Breast epithelium (tissue), 4 donors: ENCODE measurements at regions not wholly inside any gene's neighbourhood (a gene's known extent, or its start where the extent isn't known, plus 50 kb on each side); places are given as distances from the start of the nearest gene placed in this dataset.

Experiments
- DNase-seq, 2 donors: peaks; one replicate each; pipeline ENCODE4 v3.0.0-alpha.2; 2019; ENCODE audit warnings: low spot score in 2 of 2
- H3K27ac ChIP-seq, 2 donors: fragments of 200-600 bp; sonication (generic) in 1 of 2; one replicate each; pipeline ENCODE4 v1.5.1; 2016 to 2019; ENCODE audit warnings: mild to moderate bottlenecking in 1 of 2
- H3K27me3 ChIP-seq, 2 donors: fragments of 200-600 bp; sonication (generic) in 1 of 2; one replicate each; pipeline versions ENCODE4 v1.5.1 to v1.6.0; 2017 to 2019; ENCODE audit warnings: control low read depth in 1 of 2, mild to moderate bottlenecking in 1 of 2
- H3K36me3 ChIP-seq: fragments of 200-600 bp; one replicate; pipeline ENCODE4 v1.5.1; 2019
- H3K4me1 ChIP-seq, 2 donors: fragments of 200-600 bp; sonication (generic); one replicate each; pipeline ENCODE4 v1.5.1; 2016 to 2019; ENCODE audit warnings: control low read depth in 1 of 2
- H3K4me3 ChIP-seq, 3 donors: fragments of 200-600 bp; sonication (generic); 1 replicate in 2 of 3; 2 replicates in 1 of 3; pipeline ENCODE4 v1.5.1; 2016 to 2019; ENCODE audit warnings: mild to moderate bottlenecking in 3 of 3, moderate library complexity in 2 of 3
- H3K9me3 ChIP-seq, 2 donors: fragments of 200-600 bp; sonication (generic) in 1 of 2; one replicate each; pipeline ENCODE4 v1.5.1; 2016 to 2019; ENCODE audit warnings: control low read depth in 1 of 2
- POLR2A ChIP-seq: fragments of 450-650 bp; IDR thresholded peaks from one replicate; pipeline ENCODE4 v1.6.1; 2016; ENCODE audit warnings: antibody characterized with exemption, mild to moderate bottlenecking, moderate library complexity
- POLR2AphosphoS5 ChIP-seq, 3 donors: sonication (generic); formaldehyde crosslinking; IDR thresholded peaks; one replicate each; pipeline ENCODE4 v1.6.1; 2017; ENCODE audit warnings: antibody characterized with exemption in 3 of 3
- intact Hi-C: fragments of 100-400 bp; cut with DNase I; formaldehyde crosslinking; loops from one replicate; pipeline ENCODE4 v1.15.1; 2023; ENCODE audit warnings: low total_unique reads
- TF ChIP-seq, protein P1 (sequence below), 3 donors: fragments of 450-650 bp; IDR thresholded peaks; one replicate each; pipeline ENCODE4 v1.5.1; 2016 to 2017; ENCODE audit warnings: antibody characterized with exemption in 3 of 3, mild to moderate bottlenecking in 3 of 3, moderate library complexity in 3 of 3

DNA sequence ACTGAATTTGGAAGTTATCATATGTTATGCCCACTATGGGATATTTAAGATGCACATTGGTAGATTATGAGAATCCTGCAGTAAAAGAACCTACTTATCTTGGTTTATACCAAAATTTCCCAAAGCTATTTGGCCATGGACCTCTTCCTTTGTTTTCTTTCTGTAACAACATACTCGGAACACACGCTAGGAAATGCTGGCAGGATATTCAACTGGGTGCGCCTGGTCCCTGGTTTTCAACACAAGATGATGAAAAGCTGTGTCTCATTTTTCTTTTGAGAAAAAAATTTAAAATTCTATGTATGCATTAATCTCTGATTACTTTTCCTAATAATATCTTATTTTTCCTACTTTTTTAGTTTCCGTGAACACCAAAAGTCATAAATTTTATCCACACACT is 128.5 kb upstream of the NRP1 start:
- intact Hi-C loops: no loop called here

GRCh38 chr10:33461295-33461640 is 126.8 kb upstream of the NRP1 start:
- no peaks in the 10 kb centered on the region for H3K27me3 ChIP-seq
- H3K4me1 ChIP-seq: no peaks in the 10 kb centered on the region
- no peak overlapping the region for H3K4me3 ChIP-seq
- no peaks in the 10 kb centered on the region for H3K36me3 ChIP-seq
- no peak for DNase-seq
- TF ChIP-seq POLR2AphosphoS5 (IDR thresholded peaks at IDR 0.05): no peak
- no peak for TF ChIP-seq POLR2A
- TF ChIP-seq, protein P1, sequence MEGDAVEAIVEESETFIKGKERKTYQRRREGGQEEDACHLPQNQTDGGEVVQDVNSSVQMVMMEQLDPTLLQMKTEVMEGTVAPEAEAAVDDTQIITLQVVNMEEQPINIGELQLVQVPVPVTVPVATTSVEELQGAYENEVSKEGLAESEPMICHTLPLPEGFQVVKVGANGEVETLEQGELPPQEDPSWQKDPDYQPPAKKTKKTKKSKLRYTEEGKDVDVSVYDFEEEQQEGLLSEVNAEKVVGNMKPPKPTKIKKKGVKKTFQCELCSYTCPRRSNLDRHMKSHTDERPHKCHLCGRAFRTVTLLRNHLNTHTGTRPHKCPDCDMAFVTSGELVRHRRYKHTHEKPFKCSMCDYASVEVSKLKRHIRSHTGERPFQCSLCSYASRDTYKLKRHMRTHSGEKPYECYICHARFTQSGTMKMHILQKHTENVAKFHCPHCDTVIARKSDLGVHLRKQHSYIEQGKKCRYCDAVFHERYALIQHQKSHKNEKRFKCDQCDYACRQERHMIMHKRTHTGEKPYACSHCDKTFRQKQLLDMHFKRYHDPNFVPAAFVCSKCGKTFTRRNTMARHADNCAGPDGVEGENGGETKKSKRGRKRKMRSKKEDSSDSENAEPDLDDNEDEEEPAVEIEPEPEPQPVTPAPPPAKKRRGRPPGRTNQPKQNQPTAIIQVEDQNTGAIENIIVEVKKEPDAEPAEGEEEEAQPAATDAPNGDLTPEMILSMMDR (IDR thresholded peaks at IDR 0.05): no peak
- no peaks in the 10 kb centered on the region for H3K9me3 ChIP-seq
- intact Hi-C loops: no loop called here
- no peak overlapping the region for H3K27ac ChIP-seq

More for the DNA sequence above, 128.5 kb upstream of the NRP1 start:
- H3K9me3 ChIP-seq: no peaks in the 10 kb centered on the region
- no peaks in the 10 kb centered on the region for H3K27me3 ChIP-seq
- H3K36me3 ChIP-seq: no peaks in the 10 kb centered on the region
- no peak overlapping the region for H3K27ac ChIP-seq
- H3K4me1 ChIP-seq: no peaks in the 10 kb centered on the region
- no peak for DNase-seq
- TF ChIP-seq, protein P1 (IDR thresholded peaks at IDR 0.05): no peak
- no peak for TF ChIP-seq POLR2AphosphoS5 (IDR thresholded peaks at IDR 0.05)
- TF ChIP-seq POLR2A: no peak
- no peak overlapping the region for H3K4me3 ChIP-seq

DNA sequence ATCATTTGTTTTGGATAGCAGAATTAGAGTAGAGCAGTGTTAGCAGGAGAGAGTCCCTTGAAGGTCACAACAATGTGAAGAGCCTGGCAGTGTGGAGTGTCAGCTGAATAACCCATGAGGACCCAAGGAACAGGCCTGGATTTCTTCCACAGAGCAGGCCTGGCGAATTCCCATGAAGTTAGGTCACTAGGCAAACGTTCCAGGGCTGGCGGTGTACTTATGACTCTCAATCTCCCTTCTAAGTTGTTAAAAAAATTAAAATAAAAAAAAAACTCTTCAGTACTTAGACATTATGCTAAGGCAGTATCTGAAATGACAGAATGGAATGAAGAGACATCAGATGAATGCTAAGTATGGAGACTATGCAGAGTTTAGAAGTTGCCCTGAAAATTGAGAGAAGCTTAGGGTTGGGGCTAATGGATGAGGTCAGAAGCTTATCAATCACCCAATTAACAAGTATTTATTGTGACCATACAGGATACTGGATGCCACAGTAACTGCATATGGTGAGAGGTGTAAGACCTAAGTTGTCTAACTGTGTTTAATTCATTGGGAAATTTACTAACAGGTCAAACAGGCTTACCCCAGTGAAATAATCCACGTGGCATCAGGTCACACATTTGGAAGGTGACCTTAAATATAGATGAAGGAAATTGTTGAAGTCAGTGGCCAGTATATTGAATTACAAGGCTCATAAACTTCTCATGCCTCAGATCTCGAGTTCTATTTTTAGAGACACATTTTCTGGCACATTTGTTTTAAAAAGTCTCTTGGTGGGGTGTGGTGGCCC is 126.2 kb upstream of the NRP1 start:
- Histone ChIP-seq H3K4me1 (no peaks in the 10 kb centered on the region), H3K27me3 (no peaks in the 10 kb centered on the region), H3K36me3 (no peaks in the 10 kb centered on the region), H3K4me3 (no peak overlapping the region), H3K9me3 (no peaks in the 10 kb centered on the region), H3K27ac (peak overlapping the region; percentile 13 to 38)
- no peak for TF ChIP-seq POLR2AphosphoS5 (IDR thresholded peaks at IDR 0.05)
- TF ChIP-seq, protein P1 (IDR thresholded peaks at IDR 0.05): no peak
- TF ChIP-seq POLR2A: no peak
- intact Hi-C loops: no loop called here
- no peak for DNase-seq

DNA sequence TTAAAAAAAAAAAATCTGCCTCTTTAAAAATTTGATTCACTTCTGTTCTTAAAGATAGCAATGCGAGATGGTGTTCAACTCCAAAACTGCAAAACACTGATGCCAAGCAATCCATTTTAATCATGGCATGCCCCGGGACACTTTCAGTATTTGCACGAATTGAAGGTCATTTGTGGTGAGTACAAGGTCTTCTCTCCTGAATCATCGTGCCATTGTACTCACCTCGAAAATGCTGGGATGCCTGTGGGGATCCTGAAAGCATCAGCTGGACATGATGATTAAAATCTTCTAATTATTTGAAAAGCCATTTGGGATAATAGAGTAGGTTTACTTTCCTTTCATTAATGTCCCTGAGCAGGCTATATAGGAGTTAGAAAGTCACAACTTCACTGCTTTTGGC is 125.1 kb upstream of the NRP1 start:
- TF ChIP-seq, protein P1 (IDR thresholded peaks at IDR 0.05): no peak
- TF ChIP-seq POLR2AphosphoS5 (IDR thresholded peaks at IDR 0.05) (no peak), POLR2A (no peak)
- peak in 1 of 2 donors; percentile 35 for DNase-seq
- no peaks in the 10 kb centered on the region for H3K27me3 ChIP-seq
- intact Hi-C loops: no loop called here
- no peak overlapping the region for H3K4me3 ChIP-seq
- H3K36me3 ChIP-seq: no peaks in the 10 kb centered on the region
- no peaks in the 10 kb centered on the region for H3K9me3 ChIP-seq
- H3K4me1 ChIP-seq: no peaks in the 10 kb centered on the region
- H3K27ac ChIP-seq: peak overlapping the region in 1 of 2 donors; percentile 38

- no peaks in the 10 kb centered on the region for H3K4me1 ChIP-seq
- H3K4me3 ChIP-seq: no peak overlapping the region
- H3K27ac ChIP-seq: no peak overlapping the region
- intact Hi-C loops: no loop called here
- no peaks in the 10 kb centered on the region for H3K36me3 ChIP-seq
- H3K9me3 ChIP-seq: no peaks in the 10 kb centered on the region
- no peak for DNase-seq
- no peaks in the 10 kb centered on the region for H3K27me3 ChIP-seq
- TF ChIP-seq, protein P1 (IDR thresholded peaks at IDR 0.05): no peak
- TF ChIP-seq POLR2AphosphoS5 (IDR thresholded peaks at IDR 0.05): no peak
- no peak for TF ChIP-seq POLR2A
Observed at GRCh38 chr10:33455029-33455428, 120.6 kb upstream of the NRP1 start.
